ENCODE measurements at regions not wholly inside any gene's neighbourhood (a gene's known extent, or its start where the extent isn't known, plus 50 kb on each side); places are given as distances from the start of the nearest gene placed in this dataset.

- no peaks in the 10 kb centered on the region for H3K36me3 Mint-ChIP-seq
- H3K27me3 Mint-ChIP-seq: peaks cover 3% of the 10 kb centered on the region
- no peak overlapping the region for H3K27ac Mint-ChIP-seq
- H3K9me3 Mint-ChIP-seq (ENCODE audit: low read depth): no peaks in the 10 kb centered on the region
- ATAC-seq (no peak), DNase-seq (no peak)
- CTCF ChIA-PET: no interaction called here
- H3K4me1 Mint-ChIP-seq: no peaks in the 10 kb centered on the region
- H3K4me3 Mint-ChIP-seq: no peak overlapping the region
Measured at GRCh38 chr19:30076751-30077670, 135.0 kb downstream of the URI1 start.

- DNase-seq (no peak), ATAC-seq (no peak)
- Mint-ChIP-seq H3K4me1 (no peaks in the 10 kb centered on the region), H3K36me3 (no peaks in the 10 kb centered on the region), H3K27ac (no peak overlapping the region), H3K27me3 (peaks cover 3% of the 10 kb centered on the region), H3K4me3 (no peak overlapping the region), H3K9me3 (ENCODE audit: low read depth) (no peaks in the 10 kb centered on the region)
- CTCF ChIA-PET: no interaction called here
Measured at GRCh38 chr19:30077851-30078355, 135.9 kb downstream of the URI1 start.

GRCh38 chr19:30078381-30078910 is 136.4 kb downstream of the URI1 start:
- no peaks in the 10 kb centered on the region for H3K9me3 Mint-ChIP-seq (ENCODE audit: low read depth)
- no peak overlapping the region for H3K27ac Mint-ChIP-seq
- H3K36me3 Mint-ChIP-seq: no peaks in the 10 kb centered on the region
- H3K4me3 Mint-ChIP-seq: no peak overlapping the region
- H3K4me1 Mint-ChIP-seq: no peaks in the 10 kb centered on the region
- CTCF ChIA-PET: no interaction called here
- ATAC-seq (no peak), DNase-seq (no peak)
- H3K27me3 Mint-ChIP-seq: peaks cover 3% of the 10 kb centered on the region

- no peak overlapping the region for H3K27ac Mint-ChIP-seq
- DNase-seq (no peak), ATAC-seq (no peak)
Measured at GRCh38 chr19:30079200-30079599, 137.2 kb downstream of the URI1 start.

GRCh38 chr19:30082168-30082567 is 140.1 kb downstream of the URI1 start:
- Mint-ChIP-seq H3K4me1 (peaks cover 2% of the 10 kb centered on the region), H3K27me3 (no peaks in the 10 kb centered on the region)
- CTCF ChIA-PET: no interaction called here

More at GRCh38 chr19:30079200-30079599, 137.2 kb downstream of the URI1 start:
- CTCF ChIA-PET: no interaction called here
- Mint-ChIP-seq H3K4me3 (no peak overlapping the region), H3K27me3 (peaks cover 3% of the 10 kb centered on the region), H3K4me1 (no peaks in the 10 kb centered on the region), H3K36me3 (no peaks in the 10 kb centered on the region), H3K9me3 (ENCODE audit: low read depth) (no peaks in the 10 kb centered on the region)

GRCh38 chr19:30082611-30083010 is 140.6 kb downstream of the URI1 start:
- Mint-ChIP-seq H3K27me3 (no peaks in the 10 kb centered on the region), H3K27ac (no peak overlapping the region), H3K4me1 (peaks cover 2% of the 10 kb centered on the region), H3K36me3 (no peaks in the 10 kb centered on the region), H3K4me3 (no peak overlapping the region), H3K9me3 (ENCODE audit: low read depth) (no peaks in the 10 kb centered on the region)
- ATAC-seq (no peak), DNase-seq (no peak)
- CTCF ChIA-PET: no interaction called here

More at GRCh38 chr19:30082168-30082567, 140.1 kb downstream of the URI1 start:
- H3K4me3 Mint-ChIP-seq: no peak overlapping the region
- no peaks in the 10 kb centered on the region for H3K36me3 Mint-ChIP-seq
- no peak for DNase-seq
- no peaks in the 10 kb centered on the region for H3K9me3 Mint-ChIP-seq (ENCODE audit: low read depth)
- ATAC-seq: no peak
- H3K27ac Mint-ChIP-seq: no peak overlapping the region

GRCh38 chr19:30083125-30083681 is 141.2 kb downstream of the URI1 start:
- CTCF ChIA-PET: no interaction called here
- Mint-ChIP-seq H3K36me3 (no peaks in the 10 kb centered on the region), H3K4me3 (no peak overlapping the region), H3K9me3 (ENCODE audit: low read depth) (no peaks in the 10 kb centered on the region), H3K4me1 (peaks cover 2% of the 10 kb centered on the region), H3K27me3 (no peaks in the 10 kb centered on the region), H3K27ac (no peak overlapping the region)
- ATAC-seq (no peak), DNase-seq (no peak)

- Mint-ChIP-seq H3K36me3 (no peaks in the 10 kb centered on the region), H3K27me3 (no peaks in the 10 kb centered on the region), H3K4me3 (no peak overlapping the region), H3K27ac (no peak overlapping the region), H3K9me3 (ENCODE audit: low read depth) (no peaks in the 10 kb centered on the region), H3K4me1 (peaks cover 2% of the 10 kb centered on the region)
- DNase-seq: no peak
- CTCF ChIA-PET: no interaction called here
- no peak for ATAC-seq
Measured at GRCh38 chr19:30083701-30084156, 141.7 kb downstream of the URI1 start.

GRCh38 chr19:30084390-30084819 is 142.4 kb downstream of the URI1 start:
- Mint-ChIP-seq H3K9me3 (ENCODE audit: low read depth) (no peaks in the 10 kb centered on the region), H3K4me1 (peaks cover 2% of the 10 kb centered on the region), H3K27ac (no peak overlapping the region), H3K4me3 (no peak overlapping the region), H3K27me3 (no peaks in the 10 kb centered on the region), H3K36me3 (no peaks in the 10 kb centered on the region)
- DNase-seq (no peak), ATAC-seq (no peak)
- CTCF ChIA-PET: no interaction called here

- H3K9me3 Mint-ChIP-seq (ENCODE audit: low read depth): no peaks in the 10 kb centered on the region
- DNase-seq: no peak
- H3K4me3 Mint-ChIP-seq: no peak overlapping the region
- CTCF ChIA-PET: no interaction called here
- no peaks in the 10 kb centered on the region for H3K27me3 Mint-ChIP-seq
- H3K27ac Mint-ChIP-seq: no peak overlapping the region
- peaks cover 2% of the 10 kb centered on the region for H3K4me1 Mint-ChIP-seq
- no peak for ATAC-seq
- no peaks in the 10 kb centered on the region for H3K36me3 Mint-ChIP-seq
Measured at GRCh38 chr19:30085394-30085793, 143.4 kb downstream of the URI1 start.

- H3K27me3 Mint-ChIP-seq: no peaks in the 10 kb centered on the region
- DNase-seq: no peak
- peaks cover 2% of the 10 kb centered on the region for H3K4me1 Mint-ChIP-seq
- no peaks in the 10 kb centered on the region for H3K9me3 Mint-ChIP-seq (ENCODE audit: low read depth)
- CTCF ChIA-PET: no interaction called here
- no peak for ATAC-seq
- H3K4me3 Mint-ChIP-seq: no peak overlapping the region
- H3K36me3 Mint-ChIP-seq: no peaks in the 10 kb centered on the region
- H3K27ac Mint-ChIP-seq: no peak overlapping the region
Measured at GRCh38 chr19:30086220-30086619, 144.2 kb downstream of the URI1 start.

GRCh38 chr19:30086916-30087315 is 144.9 kb downstream of the URI1 start:
- no peak overlapping the region for H3K4me3 Mint-ChIP-seq
- DNase-seq (no peak), ATAC-seq (no peak)
- CTCF ChIA-PET: no interaction called here
- no peaks in the 10 kb centered on the region for H3K9me3 Mint-ChIP-seq (ENCODE audit: low read depth)
- H3K36me3 Mint-ChIP-seq: no peaks in the 10 kb centered on the region
- H3K27ac Mint-ChIP-seq: no peak overlapping the region
- H3K4me1 Mint-ChIP-seq: peaks cover 2% of the 10 kb centered on the region
- no peaks in the 10 kb centered on the region for H3K27me3 Mint-ChIP-seq

GRCh38 chr19:30087381-30088138 is 145.5 kb downstream of the URI1 start:
- DNase-seq (no peak), ATAC-seq (no peak)
- Mint-ChIP-seq H3K27ac (no peak overlapping the region), H3K9me3 (ENCODE audit: low read depth) (no peaks in the 10 kb centered on the region), H3K4me3 (no peak overlapping the region), H3K27me3 (no peaks in the 10 kb centered on the region), H3K36me3 (no peaks in the 10 kb centered on the region), H3K4me1 (peaks cover 2% of the 10 kb centered on the region)
- CTCF ChIA-PET: no interaction called here
